Adrenal gland (tissue), 5 donors: ENCODE measurements at regions not wholly inside any gene's neighbourhood (a gene's known extent, or its start where the extent isn't known, plus 50 kb on each side); places are given as distances from the start of the nearest gene placed in this dataset.

Experiments used
- CTCF ChIP-seq, 6 experiments: fragments of 450-650 bp in 4 of 6; fragments of 200-600 bp in 2 of 6; sonication (generic) in 1 of 6; IDR thresholded peaks; 1 replicate in 5 of 6; 2 replicates in 1 of 6; pipeline versions ENCODE4 v1.5.1 to v1.8.0; 2016 to 2021; ENCODE audit warnings: antibody characterized with exemption in 6 of 6, mild to moderate bottlenecking in 2 of 6, moderate library complexity in 1 of 6
- POLR2A ChIP-seq, 2 donors: fragments of 450-650 bp; IDR thresholded peaks; one replicate each; pipeline ENCODE4 v1.6.1; 2017; ENCODE audit warnings: antibody characterized with exemption in 2 of 2, mild to moderate bottlenecking in 2 of 2, moderate library complexity in 1 of 2
- donor health status: DM: no; HTN: no; CAD: no.

GRCh38 chr6:26246058-26246457 lies 118.9 kb upstream of the BTN3A2 start:
- TF ChIP-seq CTCF (IDR thresholded peaks at IDR 0.05): no peak
- no peak for TF ChIP-seq POLR2A (IDR thresholded peaks at IDR 0.05)
